ENCODE measurements at regions not wholly inside any gene's neighbourhood (a gene's known extent, or its start where the extent isn't known, plus 50 kb on each side); places are given as distances from the start of the nearest gene placed in this dataset.
"Not testable (repeated sequence)": the region's sequence is repeated elsewhere in the genome, so short reads cannot be mapped to it uniquely, and the experiment has no call there.

GRCh38 chr1:164092603-164093353 is 466.2 kb upstream of the PBX1 start:
- in situ Hi-C loops (cut with HindIII; ENCODE audit: low sequenced_read_pairs), result no loop called here

- in situ Hi-C loops (cut with HindIII; ENCODE audit: low sequenced_read_pairs), result no loop called here
Observed at GRCh38 chr1:164093543-164093942, 465.4 kb upstream of the PBX1 start.

- in situ Hi-C loops (cut with HindIII; ENCODE audit: low sequenced_read_pairs), result no loop called here
Observed at GRCh38 chr1:164101802-164102201, 457.2 kb upstream of the PBX1 start.

GRCh38 chr1:164131949-164132348 is 427.0 kb upstream of the PBX1 start:
- in situ Hi-C loops (cut with HindIII; ENCODE audit: low sequenced_read_pairs), result no loop called here

- in situ Hi-C loops (cut with HindIII; ENCODE audit: low sequenced_read_pairs), result no loop called here
Observed at GRCh38 chr1:164137273-164137925, 421.6 kb upstream of the PBX1 start.

GRCh38 chr1:164141797-164142196 is 417.2 kb upstream of the PBX1 start:
- in situ Hi-C loops (cut with HindIII; ENCODE audit: low sequenced_read_pairs), result no loop called here

GRCh38 chr1:164154622-164155021 is 404.4 kb upstream of the PBX1 start:
- in situ Hi-C loops (cut with HindIII; ENCODE audit: low sequenced_read_pairs), result no loop called here

- in situ Hi-C loops (cut with HindIII; ENCODE audit: low sequenced_read_pairs), result no loop called here
Observed at GRCh38 chr1:164155347-164155746, 403.6 kb upstream of the PBX1 start.

GRCh38 chr1:164163289-164163849 is 395.6 kb upstream of the PBX1 start:
- in situ Hi-C loops (cut with HindIII; ENCODE audit: low sequenced_read_pairs), result no loop called here

GRCh38 chr1:164165466-164165865 is 393.5 kb upstream of the PBX1 start:
- in situ Hi-C loops (cut with HindIII; ENCODE audit: low sequenced_read_pairs), result no loop called here

GRCh38 chr1:164166454-164166853 is 392.5 kb upstream of the PBX1 start:
- in situ Hi-C loops (cut with HindIII; ENCODE audit: low sequenced_read_pairs), result not testable (repeated sequence)

GRCh38 chr1:164177118-164177517 is 381.9 kb upstream of the PBX1 start:
- in situ Hi-C loops (cut with HindIII; ENCODE audit: low sequenced_read_pairs), result no loop called here

GRCh38 chr1:164180824-164181223 is 378.2 kb upstream of the PBX1 start:
- in situ Hi-C loops (cut with HindIII; ENCODE audit: low sequenced_read_pairs), result no loop called here

GRCh38 chr1:164183854-164184635 is 374.9 kb upstream of the PBX1 start:
- in situ Hi-C loops (cut with HindIII; ENCODE audit: low sequenced_read_pairs), result no loop called here

GRCh38 chr1:164186881-164187280 is 372.1 kb upstream of the PBX1 start:
- in situ Hi-C loops (cut with HindIII; ENCODE audit: low sequenced_read_pairs), result no loop called here

- in situ Hi-C loops (cut with HindIII; ENCODE audit: low sequenced_read_pairs), result no loop called here
Observed at GRCh38 chr1:164188497-164188896, 370.5 kb upstream of the PBX1 start.

- in situ Hi-C loops (cut with HindIII; ENCODE audit: low sequenced_read_pairs), result no loop called here
Observed at GRCh38 chr1:164191191-164191590, 367.8 kb upstream of the PBX1 start.

GRCh38 chr1:164210211-164210739 is 348.7 kb upstream of the PBX1 start:
- in situ Hi-C loops (cut with HindIII; ENCODE audit: low sequenced_read_pairs), result no loop called here

GRCh38 chr1:164223378-164223777 is 335.6 kb upstream of the PBX1 start:
- in situ Hi-C loops (cut with HindIII; ENCODE audit: low sequenced_read_pairs), result no loop called here

GRCh38 chr1:164225011-164225410 is 334.0 kb upstream of the PBX1 start:
- in situ Hi-C loops (cut with HindIII; ENCODE audit: low sequenced_read_pairs), result no loop called here

GRCh38 chr1:164226977-164227376 is 332.0 kb upstream of the PBX1 start:
- in situ Hi-C loops (cut with HindIII; ENCODE audit: low sequenced_read_pairs), result no loop called here
